HepG2 (cell line): ENCODE measurements at regions not wholly inside any gene's neighbourhood (a gene's known extent, or its start where the extent isn't known, plus 50 kb on each side); places are given as distances from the start of the nearest gene placed in this dataset.

Experiments used
- CEBPZ ChIP-seq: IDR thresholded peaks from 2 replicates; pipeline ENCODE4 v1.6.1; 2012; ENCODE audit warnings: low read length, improper control_type of control experiment
- CTCF ChIP-seq: sonication (generic); formaldehyde crosslinking; IDR thresholded peaks from 2 replicates; pipeline ENCODE4 v1.5.0; 2020; ENCODE audit warnings: mild to moderate bottlenecking, missing genetic modification reagents, moderate library complexity
- FOXM1 ChIP-seq: sonication (generic); formaldehyde crosslinking; IDR thresholded peaks from 2 replicates; pipeline ENCODE4 v1.5.0; 2020; ENCODE audit warnings: missing genetic modification reagents
- GLI4 ChIP-seq: sonication (generic); formaldehyde crosslinking; IDR thresholded peaks from 2 replicates; pipeline ENCODE4 v1.5.1; 2020; ENCODE audit warnings: missing genetic modification reagents, mild to moderate bottlenecking, moderate library complexity, borderline replicate concordance
- KLF16 ChIP-seq, 2 experiments: sonication (generic) in 1 of 2; formaldehyde crosslinking in 1 of 2; IDR thresholded peaks; 2 replicates each; pipeline versions ENCODE4 v1.6.1 to v1.8.0; 2016 to 2023; ENCODE audit warnings: missing genetic modification reagents in 2 of 2, missing compliant biosample characterization in 1 of 2
- RFX5 ChIP-seq: IDR thresholded peaks from 2 replicates; pipeline ENCODE4 v1.6.1; 2011; ENCODE audit warnings: low read depth, low read length, improper control_type of control experiment
- ZBTB7A ChIP-seq: sonication (generic); formaldehyde crosslinking; IDR thresholded peaks from 2 replicates; pipeline ENCODE4 v1.8.0; 2022; ENCODE audit warnings: mild to moderate bottlenecking, missing genetic modification reagents
- ZFX ChIP-seq: sonication (generic); formaldehyde crosslinking; IDR thresholded peaks from 2 replicates; pipeline ENCODE4 v1.4.0; 2020; ENCODE audit warnings: mild to moderate bottlenecking, low read depth, missing genetic modification reagents, moderate library complexity
- ZNF205 ChIP-seq: IDR thresholded peaks from 2 replicates; pipeline ENCODE4 v1.6.1; 2018; ENCODE audit warnings: missing biosample characterization, missing genetic modification reagents
- ZNF891 ChIP-seq: sonication (generic); formaldehyde crosslinking; IDR thresholded peaks from 2 replicates; pipeline ENCODE4 v1.5.0; 2020; ENCODE audit warnings: mild to moderate bottlenecking, missing genetic modification reagents
- TF ChIP-seq, protein P1 (sequence below): sonication (generic); formaldehyde crosslinking; IDR thresholded peaks from 2 replicates; pipeline ENCODE4 v1.8.1; 2023; ENCODE audit warnings: mild to moderate bottlenecking, moderate library complexity, missing genetic modification reagents
- TF ChIP-seq, protein P2 (sequence below): IDR thresholded peaks from 2 replicates; pipeline ENCODE4 v1.6.1; 2016; ENCODE audit warnings: low read depth, missing genetic modification reagents, missing compliant biosample characterization

GRCh38 chr10:47164126-47164799 lies 135.7 kb upstream of the GDF10 start:
- no peak for TF ChIP-seq CTCF (CRISPR knock-in tag)
- TF ChIP-seq, protein P1, sequence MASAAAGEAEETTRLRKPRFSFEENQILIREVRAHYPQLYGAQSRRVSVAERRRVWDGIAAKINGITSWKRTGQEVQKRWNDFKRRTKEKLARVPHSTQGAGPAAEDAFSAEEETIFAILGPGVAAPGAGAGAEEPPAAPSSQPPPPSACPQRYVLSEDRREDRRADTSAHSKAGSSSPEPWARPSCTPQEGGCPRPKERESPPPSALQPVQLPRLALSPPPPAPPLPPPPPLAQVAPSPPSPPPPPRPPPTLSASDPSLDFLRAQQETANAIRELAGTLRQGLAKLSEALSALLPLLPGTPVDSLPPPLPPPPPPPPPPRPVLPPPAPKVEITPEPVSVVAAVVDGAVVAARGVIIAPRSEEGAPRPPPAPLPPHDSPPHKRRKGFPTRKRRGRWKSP (CRISPR knock-in tag): no peak
- no peak for TF ChIP-seq KLF16 (CRISPR knock-in tag; IDR thresholded peaks at IDR 0.05)
- no peak for TF ChIP-seq ZNF205 (CRISPR knock-in tag)
- no peak for TF ChIP-seq CEBPZ
- no peak for TF ChIP-seq GLI4 (CRISPR knock-in tag)
- no peak for TF ChIP-seq ZNF891 (CRISPR knock-in tag)
- no peak for TF ChIP-seq RFX5
- TF ChIP-seq ZFX: no peak
- TF ChIP-seq, protein P2, sequence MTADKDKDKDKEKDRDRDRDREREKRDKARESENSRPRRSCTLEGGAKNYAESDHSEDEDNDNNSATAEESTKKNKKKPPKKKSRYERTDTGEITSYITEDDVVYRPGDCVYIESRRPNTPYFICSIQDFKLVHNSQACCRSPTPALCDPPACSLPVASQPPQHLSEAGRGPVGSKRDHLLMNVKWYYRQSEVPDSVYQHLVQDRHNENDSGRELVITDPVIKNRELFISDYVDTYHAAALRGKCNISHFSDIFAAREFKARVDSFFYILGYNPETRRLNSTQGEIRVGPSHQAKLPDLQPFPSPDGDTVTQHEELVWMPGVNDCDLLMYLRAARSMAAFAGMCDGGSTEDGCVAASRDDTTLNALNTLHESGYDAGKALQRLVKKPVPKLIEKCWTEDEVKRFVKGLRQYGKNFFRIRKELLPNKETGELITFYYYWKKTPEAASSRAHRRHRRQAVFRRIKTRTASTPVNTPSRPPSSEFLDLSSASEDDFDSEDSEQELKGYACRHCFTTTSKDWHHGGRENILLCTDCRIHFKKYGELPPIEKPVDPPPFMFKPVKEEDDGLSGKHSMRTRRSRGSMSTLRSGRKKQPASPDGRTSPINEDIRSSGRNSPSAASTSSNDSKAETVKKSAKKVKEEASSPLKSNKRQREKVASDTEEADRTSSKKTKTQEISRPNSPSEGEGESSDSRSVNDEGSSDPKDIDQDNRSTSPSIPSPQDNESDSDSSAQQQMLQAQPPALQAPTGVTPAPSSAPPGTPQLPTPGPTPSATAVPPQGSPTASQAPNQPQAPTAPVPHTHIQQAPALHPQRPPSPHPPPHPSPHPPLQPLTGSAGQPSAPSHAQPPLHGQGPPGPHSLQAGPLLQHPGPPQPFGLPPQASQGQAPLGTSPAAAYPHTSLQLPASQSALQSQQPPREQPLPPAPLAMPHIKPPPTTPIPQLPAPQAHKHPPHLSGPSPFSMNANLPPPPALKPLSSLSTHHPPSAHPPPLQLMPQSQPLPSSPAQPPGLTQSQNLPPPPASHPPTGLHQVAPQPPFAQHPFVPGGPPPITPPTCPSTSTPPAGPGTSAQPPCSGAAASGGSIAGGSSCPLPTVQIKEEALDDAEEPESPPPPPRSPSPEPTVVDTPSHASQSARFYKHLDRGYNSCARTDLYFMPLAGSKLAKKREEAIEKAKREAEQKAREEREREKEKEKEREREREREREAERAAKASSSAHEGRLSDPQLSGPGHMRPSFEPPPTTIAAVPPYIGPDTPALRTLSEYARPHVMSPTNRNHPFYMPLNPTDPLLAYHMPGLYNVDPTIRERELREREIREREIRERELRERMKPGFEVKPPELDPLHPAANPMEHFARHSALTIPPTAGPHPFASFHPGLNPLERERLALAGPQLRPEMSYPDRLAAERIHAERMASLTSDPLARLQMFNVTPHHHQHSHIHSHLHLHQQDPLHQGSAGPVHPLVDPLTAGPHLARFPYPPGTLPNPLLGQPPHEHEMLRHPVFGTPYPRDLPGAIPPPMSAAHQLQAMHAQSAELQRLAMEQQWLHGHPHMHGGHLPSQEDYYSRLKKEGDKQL: no peak
- no peak for TF ChIP-seq FOXM1 (CRISPR knock-in tag)
- TF ChIP-seq ZBTB7A: no peak
